ENCODE measurements at regions not wholly inside any gene's neighbourhood (a gene's known extent, or its start where the extent isn't known, plus 50 kb on each side); places are given as distances from the start of the nearest gene placed in this dataset.

DNA sequence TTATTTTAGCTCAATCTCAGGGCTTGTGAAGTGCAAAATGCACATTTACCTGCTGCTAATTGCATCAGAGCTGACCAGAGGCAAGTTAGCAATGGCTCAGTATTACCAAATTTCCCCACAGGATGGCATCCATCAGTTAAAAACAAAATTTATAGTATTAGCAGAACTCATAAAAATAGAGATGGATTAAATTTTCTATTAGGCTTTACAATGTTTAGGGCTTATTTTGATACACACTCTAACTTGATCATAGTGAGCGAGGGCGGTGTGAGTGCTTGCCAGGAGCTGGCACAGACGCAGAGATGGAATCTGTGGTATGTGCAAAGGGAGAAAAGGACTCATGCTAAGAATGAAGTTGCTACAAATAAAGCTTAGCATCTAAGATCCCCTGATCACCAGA is 241.0 kb downstream of the NSUN3 start:
- no peak for DNase-seq (ENCODE audit: low read depth, low spot score)
- Histone ChIP-seq H3K4me2 (ENCODE audit: control insufficient read depth, extremely low read depth, insufficient read depth, low read depth, low read length) (no peak overlapping the region), H2AFZ (ENCODE audit: control insufficient read depth, low read length) (no peak overlapping the region), H3K27me3 (ENCODE audit: control insufficient read depth, extremely low read depth, insufficient read depth, low read length) (no peaks in the 10 kb centered on the region), H3K27ac (ENCODE audit: control insufficient read depth, insufficient read depth, low read length) (no peak overlapping the region), H3K9ac (ENCODE audit: control insufficient read depth, extremely low read depth, insufficient read depth, low read length) (no peak overlapping the region), H3K36me3 (ENCODE audit: control insufficient read depth in 2 of 2, extremely low read depth in 1 of 2, insufficient read depth in 2 of 2, low read length in 2 of 2) (no peaks in the 10 kb centered on the region), H3K9me3 (ENCODE audit: control insufficient read depth, low read depth, low read length) (no peaks in the 10 kb centered on the region), H3K4me3 (ENCODE audit: control insufficient read depth in 2 of 3, extremely low read depth in 1 of 3, insufficient read depth in 2 of 3, low read depth in 1 of 3, low read length in 3 of 3) (no peak overlapping the region), H3K79me2 (ENCODE audit: control insufficient read depth, insufficient read depth, low read length) (no peaks in the 10 kb centered on the region), H3K4me1 (ENCODE audit: control insufficient read depth, extremely low read depth, insufficient read depth, low read length) (no peaks in the 10 kb centered on the region), H3K9me1 (ENCODE audit: control insufficient read depth, extremely low read depth, insufficient read depth, low read length) (no peaks in the 10 kb centered on the region), H4K20me1 (ENCODE audit: control insufficient read depth, extremely low read depth, insufficient read depth, low read length) (no peaks in the 10 kb centered on the region)
- no peak for FAIRE-seq
- dilution Hi-C loops (cut with MboI; ENCODE audit: extremely low pct_ligation_motif_present, low sequenced_read_pairs) = no loop called here
- no peak for TF ChIP-seq EZH2 (IDR thresholded peaks at IDR 0.05; ENCODE audit: low read length)
- peak in 2 of 3 experiments; percentile 16 to 19 for TF ChIP-seq CTCF (optimal IDR thresholded peaks at IDR 0.05 in 1 of 3, IDR thresholded peaks at IDR 0.05 in 1 of 3, conservative IDR thresholded peaks at IDR 0.05 in 1 of 3; ENCODE audit: extremely low read depth in 1 of 3, insufficient read depth in 2 of 3, low read length in 3 of 3)

GRCh38 chr3:94304954-94305353 is 242.1 kb downstream of the NSUN3 start:
- Histone ChIP-seq H3K27me3 (ENCODE audit: control insufficient read depth, extremely low read depth, insufficient read depth, low read length) (no peaks in the 10 kb centered on the region), H3K9me1 (ENCODE audit: control insufficient read depth, extremely low read depth, insufficient read depth, low read length) (no peaks in the 10 kb centered on the region), H3K9me3 (ENCODE audit: control insufficient read depth, low read depth, low read length) (no peaks in the 10 kb centered on the region), H2AFZ (ENCODE audit: control insufficient read depth, low read length) (no peak overlapping the region), H3K4me3 (ENCODE audit: control insufficient read depth in 2 of 3, extremely low read depth in 1 of 3, insufficient read depth in 2 of 3, low read depth in 1 of 3, low read length in 3 of 3) (no peak overlapping the region), H4K20me1 (ENCODE audit: control insufficient read depth, extremely low read depth, insufficient read depth, low read length) (no peaks in the 10 kb centered on the region), H3K27ac (ENCODE audit: control insufficient read depth, insufficient read depth, low read length) (no peak overlapping the region), H3K4me1 (ENCODE audit: control insufficient read depth, extremely low read depth, insufficient read depth, low read length) (no peaks in the 10 kb centered on the region), H3K4me2 (ENCODE audit: control insufficient read depth, extremely low read depth, insufficient read depth, low read depth, low read length) (no peak overlapping the region), H3K79me2 (ENCODE audit: control insufficient read depth, insufficient read depth, low read length) (no peaks in the 10 kb centered on the region), H3K36me3 (ENCODE audit: control insufficient read depth in 2 of 2, extremely low read depth in 1 of 2, insufficient read depth in 2 of 2, low read length in 2 of 2) (no peaks in the 10 kb centered on the region), H3K9ac (ENCODE audit: control insufficient read depth, extremely low read depth, insufficient read depth, low read length) (no peak overlapping the region)
- DNase-seq (ENCODE audit: low read depth, low spot score) = no peak
- dilution Hi-C loops (cut with MboI; ENCODE audit: extremely low pct_ligation_motif_present, low sequenced_read_pairs) = no loop called here
- FAIRE-seq = no peak
- TF ChIP-seq CTCF (optimal IDR thresholded peaks at IDR 0.05 in 1 of 3, IDR thresholded peaks at IDR 0.05 in 1 of 3, conservative IDR thresholded peaks at IDR 0.05 in 1 of 3; ENCODE audit: extremely low read depth in 1 of 3, insufficient read depth in 2 of 3, low read length in 3 of 3) = no peak
- no peak for TF ChIP-seq EZH2 (IDR thresholded peaks at IDR 0.05; ENCODE audit: low read length)

Measured in keratinocyte (primary cell).